GM12878 (cell line): ENCODE measurements at regions not wholly inside any gene's neighbourhood (a gene's known extent, or its start where the extent isn't known, plus 50 kb on each side); places are given as distances from the start of the nearest gene placed in this dataset.

ENCODE experiments used
- ATAC-seq: fragments of 200-7000 bp; cut with Tn5 transposase; 3 replicates; pipeline ENCODE4 v1.9.1; 2020; ENCODE audit warnings: mild to moderate bottlenecking, moderate library complexity
- BruUV-seq: library from RNA; stranded (reverse); fragments of 400-500 nt; replicated peaks from 2 replicates; lab custom pipeline; 2021; lab: Mats Ljungman, UMichigan
- CTCF ChIA-PET: fragments of 300-600 bp; sonication (Branson Sonifier 250); formaldehyde crosslinking; extraction: SDS; loops from one replicate; lab custom pipeline; 2021; ENCODE audit warnings: inconsistent platforms; lab: Yijun Ruan, JAX
- POLR2A ChIA-PET: fragments of 350-600 bp; formaldehyde crosslinking; extraction: SDS; loops from one replicate; lab custom pipeline; 2021; ENCODE audit warnings: inconsistent platforms; lab: Charles Lee
- RAD21 ChIA-PET: fragments of 300-600 bp; sonication (Branson Sonifier 250); formaldehyde crosslinking; loops from one replicate; lab custom pipeline; 2023; ENCODE audit warnings: antibody characterized with exemption; ENCODE audit not compliant: unreplicated experiment; lab: Charles Lee
- SMC1A ChIA-PET: fragments of 300-600 bp; sonication (Branson Sonifier 250); formaldehyde crosslinking; loops from one replicate; lab custom pipeline; 2023; ENCODE audit not compliant: unreplicated experiment, uncharacterized antibody; lab: Charles Lee
- DNase-seq: peaks from one replicate; pipeline ENCODE4 v3.0.0-alpha.2; 2011; ENCODE audit warnings: low read depth, low spot score
- FAIRE-seq: peaks from 3 replicates; lab custom pipeline; 2011; peaks lifted over from hg19 to GRCh38; lab: Jason Lieb, UNC
- H2AFZ ChIP-seq: 2 replicates; pipeline ENCODE4 v1.6.0; 2011; ENCODE audit warnings: low read depth, low read length, control low read depth; ENCODE audit not compliant: control insufficient read depth
- H3K27ac ChIP-seq: 2 replicates; pipeline ENCODE4 v1.5.1; 2011; ENCODE audit warnings: control low read depth; ENCODE audit not compliant: control insufficient read depth, insufficient read depth
- H3K27me3 ChIP-seq, 2 experiments: replicated peaks in 1 of 2; 2 replicates each; pipeline versions ENCODE4 v1.6.0 to v1.6.1; 2011; ENCODE audit warnings: low read length in 1 of 2; ENCODE audit not compliant: control insufficient read depth in 2 of 2, insufficient read depth in 2 of 2
- H3K36me3 ChIP-seq, 2 experiments: 2 replicates each; pipeline ENCODE4 v1.5.1; 2011; ENCODE audit warnings: low read length in 1 of 2; ENCODE audit not compliant: control insufficient read depth in 2 of 2, insufficient read depth in 2 of 2
- H3K4me1 ChIP-seq: 2 replicates; pipeline ENCODE4 v1.6.1; 2011; ENCODE audit warnings: mild to moderate bottlenecking, low read length, moderate library complexity, mixed read lengths; ENCODE audit not compliant: control insufficient read depth, insufficient read depth
- H3K4me2 ChIP-seq: 2 replicates; pipeline ENCODE4 v1.6.0; 2011; ENCODE audit warnings: control low read depth; ENCODE audit not compliant: control insufficient read depth, insufficient read depth
- H3K4me3 ChIP-seq: fragments of 200-600 bp; sonication (generic); 2 replicates; pipeline ENCODE4 v1.5.1; 2016
- H3K79me2 ChIP-seq: 2 replicates; pipeline ENCODE4 v1.6.0; 2011; ENCODE audit warnings: low read length; ENCODE audit not compliant: control insufficient read depth, insufficient read depth
- H3K9ac ChIP-seq: 2 replicates; pipeline ENCODE4 v1.8.0; 2011; ENCODE audit warnings: low read length, control low read depth, mixed read lengths; ENCODE audit not compliant: control insufficient read depth, insufficient read depth
- H3K9me3 ChIP-seq: replicated peaks from 3 replicates; pipeline ENCODE4 v1.5.1; 2011; ENCODE audit warnings: mild to moderate bottlenecking, low read length; ENCODE audit not compliant: control insufficient read depth, insufficient read depth
- H4K20me1 ChIP-seq: 2 replicates; pipeline ENCODE4 v1.6.0; 2011; ENCODE audit not compliant: control insufficient read depth, insufficient read depth
- ASH2L ChIP-seq: fragments of 300-600, 200-600 bp; sonication (generic); IDR thresholded peaks from 2 replicates; pipeline ENCODE4 v1.6.1; 2017; ENCODE audit warnings: low read depth, mild to moderate bottlenecking, borderline replicate concordance
- ATF7 ChIP-seq: fragments of 450-650 bp; IDR thresholded peaks from 2 replicates; pipeline ENCODE4 v1.6.1; 2016; ENCODE audit warnings: low read depth, mild to moderate bottlenecking
- E2F4 ChIP-seq: IDR thresholded peaks from 2 replicates; pipeline ENCODE4 v1.6.1; 2012; ENCODE audit warnings: low read depth, low read length, improper control_type of control experiment
- MTA2 ChIP-seq: fragments of 450-650 bp; IDR thresholded peaks from 2 replicates; pipeline ENCODE4 v1.6.1; 2016; ENCODE audit warnings: low read depth, mild to moderate bottlenecking, moderate library complexity
- MYC ChIP-seq: IDR thresholded peaks from 2 replicates; pipeline ENCODE4 v1.6.1; 2011; ENCODE audit warnings: mild to moderate bottlenecking, low read length, moderate library complexity, inconsistent platforms; ENCODE audit not compliant: insufficient read depth, insufficient replicate concordance, insufficient read length, severe bottlenecking
- NFXL1 ChIP-seq: fragments of 450-650 bp; IDR thresholded peaks from 2 replicates; pipeline ENCODE4 v1.6.1; 2017; ENCODE audit warnings: antibody characterized with exemption, mild to moderate bottlenecking, borderline replicate concordance
- POLR2AphosphoS2 ChIP-seq: IDR thresholded peaks from 2 replicates; pipeline ENCODE4 v1.6.1; 2011; ENCODE audit warnings: low read depth, mild to moderate bottlenecking, low read length, improper control_type of control experiment, moderate library complexity
- RAD51 ChIP-seq: fragments of 450-650 bp; IDR thresholded peaks from 2 replicates; pipeline ENCODE4 v1.6.1; 2016; ENCODE audit warnings: moderate library complexity, mild to moderate bottlenecking, inconsistent platforms
- RUNX3 ChIP-seq: IDR thresholded peaks from 2 replicates; pipeline ENCODE4 v1.6.1; 2012; ENCODE audit warnings: low read length, inconsistent platforms
- STAT3 ChIP-seq: IDR thresholded peaks from 2 replicates; pipeline ENCODE4 v1.6.1; 2011; ENCODE audit warnings: low read depth, low read length, improper control_type of control experiment
- ZBED1 ChIP-seq: IDR thresholded peaks from 2 replicates; pipeline ENCODE4 v1.6.1; 2016; ENCODE audit warnings: borderline replicate concordance
- ZBTB33 ChIP-seq: fragments of 450-650 bp; IDR thresholded peaks from 2 replicates; pipeline ENCODE4 v1.6.1; 2017; ENCODE audit warnings: mild to moderate bottlenecking
- WGBS: methylation state at CpG from one replicate; pipeline ENCODE4 v1.1.6; 2016; ENCODE audit warnings: low lambda C conversion rate; ENCODE audit not compliant: insufficient replicate concordance, insufficient coverage; ENCODE audit errors: missing lambda C conversion rate; 5-methylcytosine and 5-hydroxymethylcytosine counted together
- in situ Hi-C: fragments of 300-500 bp; cut with MboI; formaldehyde crosslinking; loops from 9 replicates; pipeline ENCODE4 v1.14.3; 2018; ENCODE audit warnings: mixed read lengths
- intact Hi-C: fragments of 100-400 bp; cut with micrococcal nuclease; formaldehyde crosslinking; loops from one replicate; pipeline ENCODE4 v1.14.2; 2022; ENCODE audit not compliant: unreplicated experiment
- TF ChIP-seq, protein P1 (sequence below): fragments of 450-650 bp; IDR thresholded peaks from 2 replicates; pipeline ENCODE4 v1.6.1; 2016; ENCODE audit warnings: mild to moderate bottlenecking, moderate library complexity, borderline replicate concordance

DNA sequence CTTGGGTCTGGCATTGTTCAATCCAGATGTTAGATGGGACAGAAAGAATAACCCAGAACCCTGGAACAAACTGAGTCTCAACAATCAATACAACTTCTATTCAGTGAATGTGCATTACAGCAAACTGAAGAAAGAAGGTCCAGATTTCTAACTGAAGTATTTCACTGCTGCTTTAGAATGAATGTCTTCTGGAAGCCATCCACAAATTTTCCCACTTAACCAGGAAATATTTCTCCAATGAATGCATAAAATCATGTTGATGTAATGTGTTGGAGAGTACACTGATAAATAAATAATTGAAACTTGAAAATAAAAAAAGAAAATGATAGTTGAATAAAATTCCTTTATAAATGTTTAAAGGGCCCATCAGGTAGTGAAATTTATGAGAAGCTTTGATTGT, 658.6 kb downstream of the ZBBX start:
- in situ Hi-C loops: no loop called here
- Histone ChIP-seq H2AFZ (no peak overlapping the region), H3K9me3 (no peaks in the 10 kb centered on the region), H3K4me2 (no peak overlapping the region), H3K36me3 (no peaks in the 10 kb centered on the region), H3K9ac (no peak overlapping the region), H3K4me1 (no peaks in the 10 kb centered on the region), H3K79me2 (no peaks in the 10 kb centered on the region), H3K27ac (no peak overlapping the region), H3K4me3 (no peak overlapping the region), H3K27me3 (no peaks in the 10 kb centered on the region), H4K20me1 (no peaks in the 10 kb centered on the region)
- ChIA-PET POLR2A (no interaction called here), SMC1A (interaction anchor here (0.6 kb wide), 1 partner anchor 17 kb away, joined by 3 read pairs; no protein-coding TSS in a partner anchor), RAD21 (no interaction called here), CTCF (no interaction called here)
- no TSS peak for BruUV-seq
- TF ChIP-seq POLR2AphosphoS2 (no peak), ATF7 (no peak), ASH2L (no peak)
- TF ChIP-seq, protein P1, sequence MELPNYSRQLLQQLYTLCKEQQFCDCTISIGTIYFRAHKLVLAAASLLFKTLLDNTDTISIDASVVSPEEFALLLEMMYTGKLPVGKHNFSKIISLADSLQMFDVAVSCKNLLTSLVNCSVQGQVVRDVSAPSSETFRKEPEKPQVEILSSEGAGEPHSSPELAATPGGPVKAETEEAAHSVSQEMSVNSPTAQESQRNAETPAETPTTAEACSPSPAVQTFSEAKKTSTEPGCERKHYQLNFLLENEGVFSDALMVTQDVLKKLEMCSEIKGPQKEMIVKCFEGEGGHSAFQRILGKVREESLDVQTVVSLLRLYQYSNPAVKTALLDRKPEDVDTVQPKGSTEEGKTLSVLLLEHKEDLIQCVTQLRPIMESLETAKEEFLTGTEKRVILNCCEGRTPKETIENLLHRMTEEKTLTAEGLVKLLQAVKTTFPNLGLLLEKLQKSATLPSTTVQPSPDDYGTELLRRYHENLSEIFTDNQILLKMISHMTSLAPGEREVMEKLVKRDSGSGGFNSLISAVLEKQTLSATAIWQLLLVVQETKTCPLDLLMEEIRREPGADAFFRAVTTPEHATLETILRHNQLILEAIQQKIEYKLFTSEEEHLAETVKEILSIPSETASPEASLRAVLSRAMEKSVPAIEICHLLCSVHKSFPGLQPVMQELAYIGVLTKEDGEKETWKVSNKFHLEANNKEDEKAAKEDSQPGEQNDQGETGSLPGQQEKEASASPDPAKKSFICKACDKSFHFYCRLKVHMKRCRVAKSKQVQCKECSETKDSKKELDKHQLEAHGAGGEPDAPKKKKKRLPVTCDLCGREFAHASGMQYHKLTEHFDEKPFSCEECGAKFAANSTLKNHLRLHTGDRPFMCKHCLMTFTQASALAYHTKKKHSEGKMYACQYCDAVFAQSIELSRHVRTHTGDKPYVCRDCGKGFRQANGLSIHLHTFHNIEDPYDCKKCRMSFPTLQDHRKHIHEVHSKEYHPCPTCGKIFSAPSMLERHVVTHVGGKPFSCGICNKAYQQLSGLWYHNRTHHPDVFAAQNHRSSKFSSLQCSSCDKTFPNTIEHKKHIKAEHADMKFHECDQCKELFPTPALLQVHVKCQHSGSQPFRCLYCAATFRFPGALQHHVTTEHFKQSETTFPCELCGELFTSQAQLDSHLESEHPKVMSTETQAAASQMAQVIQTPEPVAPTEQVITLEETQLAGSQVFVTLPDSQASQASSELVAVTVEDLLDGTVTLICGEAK: no peak
- intact Hi-C loops: no loop called here
- ATAC-seq (no peak), FAIRE-seq (no peak), DNase-seq (no peak)

GRCh38 chr3:166714206-166714605, 665.9 kb downstream of the ZBBX start:
- H3K4me3 ChIP-seq: no peak overlapping the region
- ChIA-PET RAD21 (no interaction called here), SMC1A (no interaction called here), CTCF (no interaction called here), POLR2A (no interaction called here)
- ATAC-seq (no peak), FAIRE-seq (no peak), DNase-seq (no peak)
- BruUV-seq: no TSS peak
- H3K4me2 ChIP-seq: no peak overlapping the region
- no peaks in the 10 kb centered on the region for H3K4me1 ChIP-seq
- 2% methylated on average over 4 of the region's 4 CpGs for WGBS
- no peak overlapping the region for H3K27ac ChIP-seq
- H4K20me1 ChIP-seq: no peaks in the 10 kb centered on the region
- intact Hi-C loops: no loop called here
- no peaks in the 10 kb centered on the region for H3K36me3 ChIP-seq
- H2AFZ ChIP-seq: no peak overlapping the region
- H3K79me2 ChIP-seq: no peaks in the 10 kb centered on the region
- no peak overlapping the region for H3K9ac ChIP-seq
- in situ Hi-C loops: no loop called here
- H3K9me3 ChIP-seq: no peaks in the 10 kb centered on the region; the same call in 2 of the 3 replicates
- H3K27me3 ChIP-seq: no peaks in the 10 kb centered on the region
- TF ChIP-seq MTA2 (no peak), STAT3 (no peak), RUNX3 (no peak), MYC (no peak), NFXL1 (no peak), ZBED1 (no peak), RAD51 (no peak), E2F4 (no peak), ZBTB33 (no peak)
